Sigmoid colon (tissue), 4 donors: ENCODE measurements at regions not wholly inside any gene's neighbourhood (a gene's known extent, or its start where the extent isn't known, plus 50 kb on each side); places are given as distances from the start of the nearest gene placed in this dataset.

Source experiments
- EP300 ChIP-seq, 4 donors: sonication (generic); formaldehyde crosslinking; IDR thresholded peaks; one replicate each; pipeline ENCODE4 v1.6.1; 2017; ENCODE audit warnings: antibody characterized with exemption in 4 of 4
- POLR2A ChIP-seq, 2 donors: fragments of 450-650 bp; IDR thresholded peaks; one replicate each; pipeline ENCODE4 v1.6.1; 2016; ENCODE audit warnings: antibody characterized with exemption in 2 of 2, mild to moderate bottlenecking in 2 of 2, moderate library complexity in 2 of 2
- POLR2AphosphoS5 ChIP-seq, 4 donors: sonication (generic); formaldehyde crosslinking; IDR thresholded peaks; one replicate each; pipeline ENCODE4 v1.6.1; 2017; ENCODE audit warnings: antibody characterized with exemption in 4 of 4
- TF ChIP-seq, protein P1 (sequence below), 4 experiments: fragments of 450-650 bp in 3 of 4; fragments of 200-600 bp in 1 of 4; IDR thresholded peaks; one replicate each; pipeline ENCODE4 v1.5.1; 2016 to 2019; ENCODE audit warnings: antibody characterized with exemption in 4 of 4, mild to moderate bottlenecking in 3 of 4, moderate library complexity in 2 of 4

- TF ChIP-seq, protein P1, sequence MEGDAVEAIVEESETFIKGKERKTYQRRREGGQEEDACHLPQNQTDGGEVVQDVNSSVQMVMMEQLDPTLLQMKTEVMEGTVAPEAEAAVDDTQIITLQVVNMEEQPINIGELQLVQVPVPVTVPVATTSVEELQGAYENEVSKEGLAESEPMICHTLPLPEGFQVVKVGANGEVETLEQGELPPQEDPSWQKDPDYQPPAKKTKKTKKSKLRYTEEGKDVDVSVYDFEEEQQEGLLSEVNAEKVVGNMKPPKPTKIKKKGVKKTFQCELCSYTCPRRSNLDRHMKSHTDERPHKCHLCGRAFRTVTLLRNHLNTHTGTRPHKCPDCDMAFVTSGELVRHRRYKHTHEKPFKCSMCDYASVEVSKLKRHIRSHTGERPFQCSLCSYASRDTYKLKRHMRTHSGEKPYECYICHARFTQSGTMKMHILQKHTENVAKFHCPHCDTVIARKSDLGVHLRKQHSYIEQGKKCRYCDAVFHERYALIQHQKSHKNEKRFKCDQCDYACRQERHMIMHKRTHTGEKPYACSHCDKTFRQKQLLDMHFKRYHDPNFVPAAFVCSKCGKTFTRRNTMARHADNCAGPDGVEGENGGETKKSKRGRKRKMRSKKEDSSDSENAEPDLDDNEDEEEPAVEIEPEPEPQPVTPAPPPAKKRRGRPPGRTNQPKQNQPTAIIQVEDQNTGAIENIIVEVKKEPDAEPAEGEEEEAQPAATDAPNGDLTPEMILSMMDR (IDR thresholded peaks at IDR 0.05) = no peak
- TF ChIP-seq EP300 (IDR thresholded peaks at IDR 0.05) (no peak), POLR2AphosphoS5 (IDR thresholded peaks at IDR 0.05) (no peak), POLR2A (IDR thresholded peaks at IDR 0.05) (no peak)
These were observed 113.3 kb upstream of the SLC38A2 start for GRCh38 chr12:46485853-46486252.
